ENCODE measurements at regions not wholly inside any gene's neighbourhood (a gene's known extent, or its start where the extent isn't known, plus 50 kb on each side); places are given as distances from the start of the nearest gene placed in this dataset.

- no peak for TF ChIP-seq GATA2 (IDR thresholded peaks at IDR 0.05; ENCODE audit: low read depth, low read length)
- no peak for TF ChIP-seq GATA3 (IDR thresholded peaks at IDR 0.05; ENCODE audit: low read depth, low read length)
These were observed 252.1 kb upstream of the ADGRL3 start for GRCh38 chr4:60948008-60948407.
